ENCODE measurements at regions not wholly inside any gene's neighbourhood (a gene's known extent, or its start where the extent isn't known, plus 50 kb on each side); places are given as distances from the start of the nearest gene placed in this dataset.

DNA sequence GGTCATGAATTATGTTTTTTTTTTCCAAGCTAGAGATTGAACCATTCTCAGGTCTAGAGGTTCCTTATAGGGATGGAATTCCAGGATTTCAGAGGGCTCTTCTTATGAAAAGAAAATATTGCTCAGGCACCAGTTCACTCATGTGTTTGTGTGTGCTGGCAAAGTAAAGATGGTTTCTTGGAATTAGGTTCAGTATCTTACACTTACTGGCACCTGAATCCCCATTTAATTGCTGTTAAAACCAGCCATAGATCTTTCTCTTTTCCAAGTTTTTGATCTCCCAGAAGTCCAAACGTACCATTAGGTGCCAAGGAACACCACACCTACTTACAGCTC lies 508.4 kb downstream of the CDH26 start:
- TF ChIP-seq, protein P1, sequence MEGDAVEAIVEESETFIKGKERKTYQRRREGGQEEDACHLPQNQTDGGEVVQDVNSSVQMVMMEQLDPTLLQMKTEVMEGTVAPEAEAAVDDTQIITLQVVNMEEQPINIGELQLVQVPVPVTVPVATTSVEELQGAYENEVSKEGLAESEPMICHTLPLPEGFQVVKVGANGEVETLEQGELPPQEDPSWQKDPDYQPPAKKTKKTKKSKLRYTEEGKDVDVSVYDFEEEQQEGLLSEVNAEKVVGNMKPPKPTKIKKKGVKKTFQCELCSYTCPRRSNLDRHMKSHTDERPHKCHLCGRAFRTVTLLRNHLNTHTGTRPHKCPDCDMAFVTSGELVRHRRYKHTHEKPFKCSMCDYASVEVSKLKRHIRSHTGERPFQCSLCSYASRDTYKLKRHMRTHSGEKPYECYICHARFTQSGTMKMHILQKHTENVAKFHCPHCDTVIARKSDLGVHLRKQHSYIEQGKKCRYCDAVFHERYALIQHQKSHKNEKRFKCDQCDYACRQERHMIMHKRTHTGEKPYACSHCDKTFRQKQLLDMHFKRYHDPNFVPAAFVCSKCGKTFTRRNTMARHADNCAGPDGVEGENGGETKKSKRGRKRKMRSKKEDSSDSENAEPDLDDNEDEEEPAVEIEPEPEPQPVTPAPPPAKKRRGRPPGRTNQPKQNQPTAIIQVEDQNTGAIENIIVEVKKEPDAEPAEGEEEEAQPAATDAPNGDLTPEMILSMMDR (IDR thresholded peaks at IDR 0.05; ENCODE audit: insufficient read depth, low read length, poor library complexity, severe bottlenecking) = no peak
- TF ChIP-seq EZH2phosphoT487 (conservative IDR thresholded peaks at IDR 0.05; ENCODE audit: low read length) = no peak
